Skeletal muscle tissue (tissue), 3 donors: ENCODE measurements at regions not wholly inside any gene's neighbourhood (a gene's known extent, or its start where the extent isn't known, plus 50 kb on each side); places are given as distances from the start of the nearest gene placed in this dataset.
"Not testable (repeated sequence)": the region's sequence is repeated elsewhere in the genome, so short reads cannot be mapped to it uniquely, and the experiment has no call there.

Experiments used
- H3K27ac ChIP-seq: one replicate; pipeline ENCODE4 v1.7.0; 2013; ENCODE audit warnings: mild to moderate bottlenecking, low read depth, low read length, inconsistent platforms
- H3K27me3 ChIP-seq, 3 donors: one replicate each; pipeline ENCODE4 v1.7.0; 2013; ENCODE audit warnings: low read length in 3 of 3; ENCODE audit not compliant: control insufficient read depth in 3 of 3, insufficient read depth in 3 of 3
- H3K36me3 ChIP-seq, 3 donors: one replicate each; pipeline ENCODE4 v1.7.0; 2013; ENCODE audit warnings: low read length in 3 of 3; ENCODE audit not compliant: control insufficient read depth in 3 of 3, insufficient read depth in 3 of 3
- H3K4me1 ChIP-seq, 3 donors: one replicate each; pipeline ENCODE4 v1.7.0; 2013; ENCODE audit warnings: low read length in 3 of 3, mild to moderate bottlenecking in 3 of 3; ENCODE audit not compliant: control insufficient read depth in 3 of 3, insufficient read depth in 3 of 3
- H3K4me3 ChIP-seq, 3 donors: one replicate each; pipeline ENCODE4 v1.7.0; 2013; ENCODE audit warnings: low read length in 3 of 3
- H3K9ac ChIP-seq, 3 donors: one replicate each; pipeline ENCODE4 v1.7.0; 2013; ENCODE audit warnings: low read length in 3 of 3, mild to moderate bottlenecking in 3 of 3, moderate library complexity in 2 of 3, low read depth in 1 of 3
- H3K9me3 ChIP-seq, 3 donors: one replicate each; pipeline ENCODE4 v1.7.0; 2013; ENCODE audit warnings: low read length in 3 of 3; ENCODE audit not compliant: control insufficient read depth in 3 of 3
- donor health status: Osteomylitis.

DNA sequence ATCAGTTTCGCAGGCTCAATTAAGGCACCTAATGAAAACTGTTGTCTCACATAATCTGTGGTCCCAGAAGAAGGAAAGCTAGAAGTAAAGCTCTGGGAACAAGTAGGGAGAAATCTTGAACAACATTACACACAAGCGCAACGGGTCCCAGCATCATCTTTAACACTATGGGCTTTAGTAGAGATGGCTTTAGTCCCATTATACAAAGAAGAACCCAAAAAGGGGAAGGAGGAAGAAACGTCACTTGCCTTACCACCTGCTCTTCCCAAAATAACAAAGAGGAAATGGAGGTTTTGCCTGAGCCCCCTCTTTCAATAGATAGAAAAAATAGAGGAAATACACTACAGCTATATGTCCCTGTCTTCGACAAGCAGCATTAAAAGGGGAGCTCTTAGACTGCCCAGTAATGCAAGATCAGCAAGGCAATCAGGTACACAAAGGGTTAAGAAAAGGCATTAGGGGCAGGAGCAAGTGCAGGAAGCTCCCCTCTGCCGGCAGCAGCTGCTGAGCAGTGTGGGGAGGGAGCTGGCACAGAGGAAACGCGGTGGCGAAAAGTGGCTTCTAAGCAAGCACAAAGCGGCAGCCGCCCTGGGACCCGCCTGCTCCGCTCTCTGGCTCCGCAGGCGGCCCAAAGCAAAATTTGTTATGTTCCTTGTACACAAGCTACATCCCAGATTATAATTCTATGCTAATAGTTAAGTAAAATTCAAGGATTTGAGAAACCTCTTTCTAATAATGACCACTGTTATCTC is 1218.8 kb downstream of the TMEM121 start:
- H3K9me3 ChIP-seq, H3K36me3 ChIP-seq, H3K4me1 ChIP-seq, H3K27me3 ChIP-seq, H3K27ac ChIP-seq, H3K9ac ChIP-seq, H3K4me3 ChIP-seq: not testable (repeated sequence)

DNA sequence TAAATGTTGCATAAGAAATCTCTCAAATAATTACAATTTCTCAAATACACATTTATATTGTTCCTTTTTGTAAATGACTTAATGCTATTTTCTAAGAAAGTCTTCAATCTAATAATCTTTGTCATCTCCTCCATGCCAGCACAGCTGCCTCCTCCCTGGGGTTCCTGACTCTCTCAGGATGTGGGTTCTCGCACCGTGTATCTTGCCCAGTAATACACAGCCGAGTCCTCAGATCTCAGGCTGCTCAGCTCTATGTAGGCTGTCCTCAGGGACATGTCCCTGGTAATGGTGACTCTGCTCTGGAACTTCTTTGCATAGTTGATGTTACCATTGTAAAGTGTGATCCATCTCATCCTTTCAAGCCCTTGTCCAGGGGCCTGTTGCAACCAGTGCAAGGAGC is 1223.7 kb downstream of the TMEM121 start:
- not testable (repeated sequence) for H3K9me3 ChIP-seq, H3K27ac ChIP-seq, H3K4me1 ChIP-seq, H3K27me3 ChIP-seq, H3K9ac ChIP-seq, H3K36me3 ChIP-seq, H3K4me3 ChIP-seq

DNA sequence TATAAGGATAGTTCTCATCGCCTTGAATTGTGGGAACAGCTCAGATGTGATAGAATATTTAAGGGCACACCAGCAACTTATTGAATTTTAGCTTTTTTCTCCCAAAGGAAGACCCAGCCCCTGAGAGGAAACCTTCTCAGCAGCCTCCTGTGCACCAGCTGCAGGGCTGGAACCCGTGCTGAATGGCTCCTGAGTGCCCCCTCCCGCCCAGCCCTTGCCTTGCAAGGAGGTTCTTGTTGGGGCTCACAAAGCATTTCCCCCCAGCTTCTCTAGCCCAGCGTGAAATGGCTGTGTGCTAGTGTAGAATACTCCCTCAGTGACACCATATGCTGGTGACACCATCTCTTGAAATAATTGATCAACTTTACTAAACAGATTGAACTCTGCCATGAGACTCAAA is 1227.4 kb downstream of the TMEM121 start:
- not testable (repeated sequence) for H3K36me3 ChIP-seq, H3K27me3 ChIP-seq, H3K27ac ChIP-seq, H3K9ac ChIP-seq, H3K9me3 ChIP-seq, H3K4me3 ChIP-seq, H3K4me1 ChIP-seq

DNA sequence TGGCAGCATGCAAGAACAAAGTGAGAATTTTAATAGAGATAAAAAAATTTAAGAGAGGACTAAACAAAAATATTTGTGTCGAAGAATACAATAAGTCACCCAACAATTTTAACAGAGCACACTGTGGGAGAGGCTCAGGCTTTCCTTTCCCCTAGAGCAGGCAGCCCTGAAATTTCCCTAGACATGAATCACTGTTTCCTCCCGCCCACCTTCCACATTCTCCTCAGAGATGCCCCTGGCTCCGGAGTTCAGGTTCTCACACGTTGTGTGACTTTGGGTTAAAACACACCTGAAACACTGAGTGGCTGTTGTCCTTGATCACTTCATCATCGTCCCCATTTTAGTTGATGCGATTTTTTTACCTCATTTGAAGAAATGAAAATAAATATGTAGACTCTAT is 1231.1 kb downstream of the TMEM121 start:
- not testable (repeated sequence) for H3K27ac ChIP-seq, H3K4me1 ChIP-seq, H3K36me3 ChIP-seq, H3K9me3 ChIP-seq, H3K4me3 ChIP-seq, H3K27me3 ChIP-seq, H3K9ac ChIP-seq

DNA sequence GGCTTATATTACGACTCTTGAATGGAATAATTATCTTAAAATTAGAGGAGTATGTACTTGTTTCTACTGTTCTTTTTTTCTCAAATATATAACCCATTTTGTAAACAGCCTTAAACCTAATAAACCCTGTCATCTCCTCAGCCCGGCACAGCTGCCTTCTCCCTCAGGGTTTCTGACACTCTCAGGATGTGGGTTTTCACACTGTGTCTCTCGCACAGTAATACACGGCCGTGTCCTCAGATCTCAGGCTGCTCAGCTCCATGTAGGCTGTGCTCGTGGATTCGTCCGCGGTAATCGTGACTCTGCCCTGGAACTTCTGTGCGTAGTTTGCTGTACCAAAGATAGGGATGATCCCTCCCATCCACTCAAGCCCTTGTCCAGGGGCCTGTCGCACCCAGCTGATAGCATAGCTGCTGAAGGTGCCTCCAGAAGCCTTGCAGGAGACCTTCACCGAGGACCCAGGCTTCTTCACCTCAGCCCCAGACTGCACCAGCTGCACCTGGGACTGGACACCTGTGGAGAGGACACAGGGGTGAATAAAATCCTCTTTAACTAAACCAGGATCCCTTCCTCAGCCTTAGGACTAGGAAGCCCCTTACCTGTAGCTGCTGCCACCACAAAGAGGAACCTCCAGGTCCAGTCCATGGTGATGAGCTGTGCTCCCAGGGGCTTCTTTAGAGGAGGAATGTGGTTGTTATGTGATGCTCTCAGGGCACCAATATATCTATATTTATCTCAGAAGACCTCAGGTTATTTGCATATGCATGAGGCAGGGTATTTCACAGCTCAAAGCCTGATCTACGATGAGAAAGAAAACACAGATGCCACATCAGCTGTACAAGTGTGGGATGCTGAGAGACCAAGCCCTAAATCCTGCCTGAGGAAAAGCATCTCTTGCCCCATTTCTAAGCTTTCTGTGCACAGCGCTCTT is 1235.8 kb downstream of the TMEM121 start:
- H3K9ac ChIP-seq, H3K4me1 ChIP-seq, H3K27ac ChIP-seq, H3K27me3 ChIP-seq, H3K9me3 ChIP-seq, H3K4me3 ChIP-seq, H3K36me3 ChIP-seq: not testable (repeated sequence)

DNA sequence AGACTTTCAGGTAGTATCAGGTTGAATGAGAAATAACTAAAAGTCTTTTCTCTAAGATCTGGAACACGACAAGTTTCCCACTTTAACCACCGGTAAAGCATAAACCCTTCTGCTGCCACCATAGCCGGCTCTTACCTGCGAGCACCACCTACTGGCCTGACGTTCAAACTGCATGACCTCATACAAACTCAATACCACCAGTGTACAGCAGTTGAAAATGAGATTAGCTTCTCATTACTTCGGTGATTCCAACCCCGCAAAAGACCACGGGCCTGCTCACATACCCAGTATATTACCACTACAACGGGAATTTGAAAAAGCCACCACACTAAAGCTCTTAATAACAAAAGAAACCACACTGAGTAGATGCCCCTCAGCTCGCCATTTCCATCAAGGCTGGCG is 1238.6 kb downstream of the TMEM121 start:
- not testable (repeated sequence) for H3K4me3 ChIP-seq, H3K27me3 ChIP-seq, H3K36me3 ChIP-seq, H3K9me3 ChIP-seq, H3K4me1 ChIP-seq, H3K9ac ChIP-seq, H3K27ac ChIP-seq

DNA sequence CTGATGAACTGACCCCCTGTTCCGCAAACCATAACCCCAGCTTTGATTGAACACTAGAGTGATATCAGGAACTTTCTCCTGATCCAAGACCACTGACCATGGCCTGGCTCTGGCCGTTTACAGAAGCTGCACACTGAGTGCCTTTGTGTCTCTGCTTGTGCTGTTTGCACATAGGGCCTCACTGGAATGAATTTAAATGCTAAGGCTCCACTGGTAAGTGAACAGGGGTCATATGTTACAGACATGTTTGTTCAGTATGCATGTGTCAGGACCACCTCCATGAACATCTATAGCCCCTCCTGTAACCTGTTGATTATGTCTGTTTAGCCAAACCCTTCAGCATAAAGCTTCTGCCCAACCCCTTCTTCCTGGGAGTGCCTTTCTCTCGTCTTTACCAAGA is 1239.8 kb downstream of the TMEM121 start:
- H3K27me3 ChIP-seq: no peaks in the 10 kb centered on the region
- no peaks in the 10 kb centered on the region for H3K36me3 ChIP-seq
- no peak overlapping the region for H3K27ac ChIP-seq
- H3K4me1 ChIP-seq: no peaks in the 10 kb centered on the region
- no peak overlapping the region for H3K4me3 ChIP-seq
- no peak overlapping the region for H3K9ac ChIP-seq
- H3K9me3 ChIP-seq: no peaks in the 10 kb centered on the region

DNA sequence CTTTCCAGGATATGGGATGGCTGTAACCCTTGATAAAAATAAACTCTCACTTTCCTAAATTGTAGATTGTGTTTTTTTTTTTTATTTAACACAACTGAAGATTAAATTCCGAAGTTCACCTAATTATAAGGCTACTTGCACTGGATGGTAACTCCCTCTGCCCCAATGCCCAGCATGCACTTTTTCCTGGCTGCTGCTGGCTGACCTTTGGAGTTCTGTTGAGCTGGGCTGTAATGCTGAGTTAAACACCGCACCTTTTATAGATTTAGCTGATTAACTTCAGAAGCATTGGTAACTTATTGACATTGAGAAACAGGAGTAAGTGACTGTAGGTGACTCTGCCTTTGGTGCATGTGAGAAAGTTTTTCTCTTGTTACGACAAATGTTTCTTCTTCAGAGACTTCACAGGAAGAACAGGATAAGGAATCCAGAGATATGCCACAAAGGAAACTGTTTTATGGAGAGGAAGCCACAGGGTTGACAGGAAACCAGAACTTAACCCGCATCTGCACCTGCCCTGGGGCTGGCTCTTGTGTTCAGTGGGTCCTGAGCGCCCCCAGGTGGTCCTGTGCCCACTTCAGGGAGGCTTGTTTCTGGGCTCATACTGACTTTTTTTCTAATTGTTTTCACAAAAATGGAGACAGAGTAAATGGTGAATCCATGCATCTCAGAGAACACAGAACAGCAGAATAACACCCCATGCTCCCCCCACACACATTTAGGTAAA is 1240.3 kb downstream of the TMEM121 start:
- H3K36me3 ChIP-seq, H3K4me1 ChIP-seq, H3K9ac ChIP-seq, H3K27ac ChIP-seq, H3K9me3 ChIP-seq, H3K4me3 ChIP-seq, H3K27me3 ChIP-seq: not testable (repeated sequence)

DNA sequence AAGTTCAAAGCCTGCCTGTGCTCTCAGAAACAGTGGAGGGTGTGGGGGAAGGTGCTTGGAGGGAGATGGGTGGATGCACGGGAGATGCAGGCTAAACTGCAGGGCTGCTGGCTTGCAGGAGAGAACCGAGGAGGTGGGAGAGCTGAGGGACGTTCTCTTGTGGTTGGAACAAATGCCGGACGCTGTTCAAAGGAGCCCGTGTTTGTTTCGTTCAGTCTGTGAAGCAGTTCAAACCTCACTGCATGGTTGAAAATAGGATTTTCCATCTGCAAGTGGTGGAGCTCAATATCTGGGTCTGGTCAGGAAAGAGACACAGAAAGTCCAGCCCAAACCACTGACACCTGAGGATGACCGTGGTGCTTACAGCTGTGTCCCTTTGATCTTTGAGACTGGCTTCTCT is 1241.8 kb downstream of the TMEM121 start:
- not testable (repeated sequence) for H3K4me3 ChIP-seq, H3K36me3 ChIP-seq, H3K4me1 ChIP-seq, H3K9ac ChIP-seq, H3K27ac ChIP-seq, H3K27me3 ChIP-seq, H3K9me3 ChIP-seq
